Central memory CD8-positive, alpha-beta T cell (primary cell): ENCODE measurements at regions not wholly inside any gene's neighbourhood (a gene's known extent, or its start where the extent isn't known, plus 50 kb on each side); places are given as distances from the start of the nearest gene placed in this dataset.
"Not testable (repeated sequence)": the region's sequence is repeated elsewhere in the genome, so short reads cannot be mapped to it uniquely, and the experiment has no call there.

Source experiments
- ATAC-seq: fragments of 150-1000 bp; cut with Tn5 transposase; replicated peaks from 2 replicates; pipeline ENCODE4 v1.10.0; 2022; ENCODE audit warnings: mild to moderate bottlenecking, moderate FRiP score, moderate number of reproducible peaks; ENCODE audit not compliant: poor library complexity, severe bottlenecking; ENCODE audit errors: extremely low read depth
- DNase-seq, 2 donors: peaks; one replicate each; pipeline ENCODE4 v3.0.0; 2021; ENCODE audit warnings: low spot score in 2 of 2
- H3K27ac Mint-ChIP-seq: one replicate; pipeline ENCODE4 v1.8.0; 2022; ENCODE audit warnings: low read depth, mild to moderate bottlenecking, moderate library complexity, mixed read lengths
- H3K27me3 Mint-ChIP-seq: one replicate; pipeline ENCODE4 v1.8.0; 2022; ENCODE audit warnings: mixed read lengths
- H3K36me3 Mint-ChIP-seq: one replicate; pipeline ENCODE4 v1.8.0; 2022; ENCODE audit warnings: mild to moderate bottlenecking, moderate library complexity, mixed read lengths; ENCODE audit not compliant: insufficient read depth
- H3K4me1 Mint-ChIP-seq: one replicate; pipeline ENCODE4 v1.8.0; 2022; ENCODE audit warnings: mixed read lengths
- H3K4me3 Mint-ChIP-seq: one replicate; pipeline ENCODE4 v1.8.0; 2022; ENCODE audit warnings: mild to moderate bottlenecking, moderate library complexity, mixed read lengths
- H3K9me3 Mint-ChIP-seq: one replicate; pipeline ENCODE4 v1.8.0; 2022; ENCODE audit warnings: mixed read lengths

GRCh38 chr3:139130390-139131140 is 85.9 kb upstream of the PRR23C start:
- ATAC-seq (no peak), DNase-seq (no peak)
- Mint-ChIP-seq H3K9me3 (no peaks in the 10 kb centered on the region), H3K27ac (no peak overlapping the region), H3K27me3 (no peaks in the 10 kb centered on the region), H3K4me1 (no peaks in the 10 kb centered on the region), H3K36me3 (no peaks in the 10 kb centered on the region), H3K4me3 (no peak overlapping the region)

DNA sequence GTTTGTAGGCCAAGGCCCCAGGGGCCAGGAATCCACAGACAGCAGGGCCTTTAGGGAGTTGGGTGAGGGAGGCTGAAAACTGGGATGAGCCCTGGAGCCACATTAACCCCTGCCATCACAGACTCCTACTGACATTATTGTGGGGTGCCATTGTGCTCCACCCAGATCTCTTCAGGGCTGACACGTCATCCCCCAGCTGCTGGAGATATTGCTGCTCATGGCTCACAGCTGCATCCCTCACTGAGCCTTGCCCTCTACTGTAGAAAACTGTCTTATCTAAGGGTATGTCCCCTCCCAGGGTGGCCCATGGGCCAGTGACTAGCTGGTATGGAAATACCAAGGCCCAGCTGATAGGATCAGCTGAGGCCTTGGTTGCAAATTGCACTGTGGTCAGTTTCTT is 87.3 kb upstream of the PRR23C start:
- Mint-ChIP-seq H3K27me3 (no peaks in the 10 kb centered on the region), H3K4me1 (no peaks in the 10 kb centered on the region), H3K9me3 (no peaks in the 10 kb centered on the region), H3K27ac (no peak overlapping the region), H3K36me3 (no peaks in the 10 kb centered on the region), H3K4me3 (no peak overlapping the region)
- ATAC-seq (no peak), DNase-seq (no peak)

DNA sequence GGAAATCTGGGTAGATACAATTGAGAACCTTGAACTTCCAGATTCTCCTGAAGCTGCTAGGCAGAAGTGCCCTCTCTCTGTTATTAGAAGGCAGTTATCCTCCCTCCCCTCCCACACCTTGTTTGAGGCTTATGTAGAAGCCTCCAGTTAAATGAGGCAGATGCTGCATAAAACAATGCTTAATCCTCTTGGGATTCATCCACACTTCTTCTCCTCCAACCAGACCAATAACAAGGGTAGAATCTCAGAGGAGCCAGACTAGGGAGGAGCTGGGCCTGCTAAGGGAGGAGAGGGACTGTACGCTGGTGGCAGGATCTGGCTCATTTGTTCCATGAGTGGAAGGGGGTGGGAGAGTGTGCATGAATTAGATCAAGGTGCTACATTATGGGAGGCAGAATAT is 88.3 kb upstream of the PRR23C start:
- no peaks in the 10 kb centered on the region for H3K9me3 Mint-ChIP-seq
- H3K27ac Mint-ChIP-seq, result no peak overlapping the region
- no peaks in the 10 kb centered on the region for H3K4me1 Mint-ChIP-seq
- no peak overlapping the region for H3K4me3 Mint-ChIP-seq
- H3K36me3 Mint-ChIP-seq, result no peaks in the 10 kb centered on the region
- ATAC-seq, result no peak
- no peaks in the 10 kb centered on the region for H3K27me3 Mint-ChIP-seq
- no peak for DNase-seq

- no peak overlapping the region for H3K27ac Mint-ChIP-seq
- no peaks in the 10 kb centered on the region for H3K36me3 Mint-ChIP-seq
- H3K4me1 Mint-ChIP-seq, result no peaks in the 10 kb centered on the region
- no peaks in the 10 kb centered on the region for H3K27me3 Mint-ChIP-seq
- no peaks in the 10 kb centered on the region for H3K9me3 Mint-ChIP-seq
- no peak for DNase-seq
- ATAC-seq, result no peak
- no peak overlapping the region for H3K4me3 Mint-ChIP-seq
Measured at GRCh38 chr3:139134678-139135372, 90.1 kb upstream of the PRR23C start.

GRCh38 chr3:139135657-139136056 is 91.0 kb upstream of the PRR23C start:
- ATAC-seq (no peak), DNase-seq (no peak)
- H3K27me3 Mint-ChIP-seq, result no peaks in the 10 kb centered on the region
- no peaks in the 10 kb centered on the region for H3K4me1 Mint-ChIP-seq
- no peaks in the 10 kb centered on the region for H3K36me3 Mint-ChIP-seq
- no peak overlapping the region for H3K27ac Mint-ChIP-seq
- no peak overlapping the region for H3K4me3 Mint-ChIP-seq
- H3K9me3 Mint-ChIP-seq, result no peaks in the 10 kb centered on the region

DNA sequence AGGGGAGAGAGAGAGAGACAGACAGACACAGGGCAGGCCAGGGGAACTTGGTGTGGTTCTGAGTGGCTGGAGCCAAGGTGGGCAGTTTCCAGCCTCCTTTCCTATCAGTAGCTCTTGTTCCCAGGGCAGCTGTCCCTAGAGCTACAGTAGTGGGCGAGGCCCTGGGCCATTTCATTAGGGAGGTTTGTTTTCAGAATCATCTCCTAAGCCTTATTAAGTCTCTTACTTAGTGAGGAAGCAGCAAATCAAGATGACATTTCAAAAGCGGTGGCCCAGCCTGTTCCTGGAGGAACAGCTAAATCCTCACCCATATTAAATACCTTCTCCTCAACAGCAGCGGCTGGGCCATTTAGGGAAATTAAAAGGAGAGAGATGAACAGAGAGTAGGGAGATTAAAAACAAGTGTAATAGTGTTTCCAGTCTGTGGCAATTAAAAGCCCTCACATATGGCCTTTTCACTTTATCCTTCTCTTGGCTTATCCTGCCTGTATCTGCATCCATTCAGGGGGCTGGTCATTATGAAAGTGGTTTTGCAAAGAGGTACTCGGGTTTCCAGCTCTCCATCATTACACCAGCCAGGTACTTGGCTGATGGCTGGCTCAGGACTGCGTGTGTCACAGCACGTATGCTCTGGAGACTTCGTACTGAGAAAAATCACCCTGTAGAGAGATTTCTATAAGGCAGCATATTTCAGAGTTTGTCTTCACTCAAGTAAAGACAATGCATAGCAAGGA is 91.9 kb upstream of the PRR23C start:
- Mint-ChIP-seq H3K4me3 (no peak overlapping the region), H3K9me3 (no peaks in the 10 kb centered on the region), H3K27ac (no peak overlapping the region), H3K27me3 (no peaks in the 10 kb centered on the region), H3K4me1 (no peaks in the 10 kb centered on the region), H3K36me3 (no peaks in the 10 kb centered on the region)
- no peak for ATAC-seq
- DNase-seq, result no peak

GRCh38 chr3:139140553-139140952 is 95.9 kb upstream of the PRR23C start:
- H3K4me3 Mint-ChIP-seq, result no peak overlapping the region
- ATAC-seq, result no peak
- no peaks in the 10 kb centered on the region for H3K4me1 Mint-ChIP-seq
- no peaks in the 10 kb centered on the region for H3K27me3 Mint-ChIP-seq
- H3K36me3 Mint-ChIP-seq, result no peaks in the 10 kb centered on the region
- no peaks in the 10 kb centered on the region for H3K9me3 Mint-ChIP-seq
- DNase-seq, result no peak
- H3K27ac Mint-ChIP-seq, result no peak overlapping the region

DNA sequence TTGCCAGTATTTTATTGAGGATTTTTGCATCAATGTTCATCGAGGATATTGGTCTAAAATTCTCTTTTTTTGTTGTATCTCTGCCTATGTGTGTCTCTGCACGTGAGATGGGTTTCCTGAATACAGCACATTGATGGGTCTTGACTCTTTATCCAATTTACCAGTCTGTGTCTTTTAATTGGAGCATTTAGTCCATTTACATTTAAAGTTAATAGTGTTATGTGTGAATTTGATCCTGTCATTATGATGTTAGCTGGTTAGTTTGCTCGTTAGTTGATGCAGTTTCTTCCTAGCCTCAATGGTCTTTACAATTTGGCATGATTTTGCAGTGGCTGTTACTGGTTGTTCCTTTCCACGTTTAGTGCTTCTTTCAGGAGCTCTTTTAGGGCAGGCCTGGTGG is 101.3 kb upstream of the PRR23C start:
- not testable (repeated sequence) for H3K27ac Mint-ChIP-seq, DNase-seq, ATAC-seq, H3K36me3 Mint-ChIP-seq, H3K4me3 Mint-ChIP-seq, H3K4me1 Mint-ChIP-seq, H3K9me3 Mint-ChIP-seq
- H3K27me3 Mint-ChIP-seq, result peaks cover 12% of the 10 kb centered on the region

GRCh38 chr3:139151530-139151929 is 106.8 kb upstream of the PRR23C start:
- no peaks in the 10 kb centered on the region for H3K9me3 Mint-ChIP-seq
- no peaks in the 10 kb centered on the region for H3K4me1 Mint-ChIP-seq
- H3K27ac Mint-ChIP-seq, result no peak overlapping the region
- no peak for ATAC-seq
- no peaks in the 10 kb centered on the region for H3K36me3 Mint-ChIP-seq
- DNase-seq, result no peak
- H3K27me3 Mint-ChIP-seq, result peaks cover 12% of the 10 kb centered on the region
- H3K4me3 Mint-ChIP-seq, result no peak overlapping the region

GRCh38 chr3:139153434-139153833 is 108.7 kb upstream of the PRR23C start:
- not testable (repeated sequence) for H3K4me3 Mint-ChIP-seq, H3K4me1 Mint-ChIP-seq, H3K27ac Mint-ChIP-seq, DNase-seq, H3K27me3 Mint-ChIP-seq, H3K9me3 Mint-ChIP-seq, ATAC-seq, H3K36me3 Mint-ChIP-seq

- Mint-ChIP-seq H3K9me3 (no peaks in the 10 kb centered on the region), H3K27me3 (peaks cover 1% of the 10 kb centered on the region), H3K4me1 (no peaks in the 10 kb centered on the region), H3K27ac (no peak overlapping the region), H3K4me3 (no peak overlapping the region), H3K36me3 (no peaks in the 10 kb centered on the region)
- no peak for ATAC-seq
- no peak for DNase-seq
Measured at GRCh38 chr3:139157161-139157932, 112.7 kb upstream of the PRR23C start.

GRCh38 chr3:139159356-139159755 is 114.7 kb upstream of the PRR23C start:
- H3K27me3 Mint-ChIP-seq, result peaks cover 10% of the 10 kb centered on the region
- H3K36me3 Mint-ChIP-seq, result no peaks in the 10 kb centered on the region
- DNase-seq, result no peak
- no peak overlapping the region for H3K27ac Mint-ChIP-seq
- no peaks in the 10 kb centered on the region for H3K4me1 Mint-ChIP-seq
- no peak overlapping the region for H3K4me3 Mint-ChIP-seq
- no peak for ATAC-seq
- no peaks in the 10 kb centered on the region for H3K9me3 Mint-ChIP-seq
